Ovary (tissue), 7 donors: ENCODE measurements at regions not wholly inside any gene's neighbourhood (a gene's known extent, or its start where the extent isn't known, plus 50 kb on each side); places are given as distances from the start of the nearest gene placed in this dataset.

ENCODE experiments used
- DNase-seq, 5 donors: peaks; one replicate each; pipeline ENCODE4 v3.0.0-alpha.2; 2019 to 2020
- H3K27ac ChIP-seq, 2 donors: fragments of 200-600 bp; one replicate each; pipeline versions ENCODE4 v1.5.1 to v1.8.0; 2019 to 2022
- H3K27me3 ChIP-seq: fragments of 200-600 bp; one replicate; pipeline ENCODE4 v1.8.0; 2022
- H3K36me3 ChIP-seq: fragments of 200-600 bp; sonication (generic); one replicate; pipeline ENCODE4 v1.5.1; 2019
- H3K4me1 ChIP-seq: one replicate; pipeline ENCODE4 v1.8.1; 2013; ENCODE audit warnings: mild to moderate bottlenecking, moderate library complexity; ENCODE audit not compliant: insufficient read depth
- H3K4me3 ChIP-seq: fragments of 200-600 bp; sonication (generic); one replicate; pipeline ENCODE4 v1.5.1; 2017
- H3K9me3 ChIP-seq, 2 donors: fragments of 200-600 bp in 1 of 2; sonication (generic) in 1 of 2; one replicate each; pipeline versions ENCODE4 v1.5.1 to v1.8.1; 2013 to 2019; ENCODE audit warnings: mild to moderate bottlenecking in 1 of 2, moderate library complexity in 1 of 2
- EP300 ChIP-seq: sonication (generic); formaldehyde crosslinking; IDR thresholded peaks from one replicate; pipeline ENCODE4 v1.6.1; 2017; ENCODE audit warnings: antibody characterized with exemption
- POLR2A ChIP-seq: fragments of 450-650 bp; IDR thresholded peaks from one replicate; pipeline ENCODE4 v1.6.1; 2017; ENCODE audit warnings: antibody characterized with exemption, mild to moderate bottlenecking, moderate library complexity
- WGBS, 3 donors: extraction: QIAGEN DNeasy Blood & Tissue Kit in 1 of 3; methylation state at CpG; one replicate each; pipeline versions ENCODE4 v1.1.5 to v1.1.7; 2013 to 2017; 5-methylcytosine and 5-hydroxymethylcytosine counted together
- intact Hi-C, 4 donors: fragments of 100-400 bp; cut with DNase I; formaldehyde crosslinking; loops; one replicate each; pipeline versions ENCODE4 v1.11.0 to v1.15.1; 2022 to 2023
- TF ChIP-seq, protein P1 (sequence below), 3 donors: fragments of 450-650 bp in 2 of 3; fragments of 200-600 bp in 1 of 3; IDR thresholded peaks; one replicate each; pipeline versions ENCODE4 v1.5.1 to v1.8.0; 2016 to 2022; ENCODE audit warnings: antibody characterized with exemption in 3 of 3, mild to moderate bottlenecking in 1 of 3
- donor health status: DM: no; HTN: no; CAD: no; lungs with moderate emphysema.
- donor health status: DM: no; HTN: no; CAD: no.
- donor health status: Bipolar disorder and iron deficiency.
- donor health status: DM: no; HTN: no; CAD: no.
- donor health status: DM: yes; HTN: yes; CAD: no.

GRCh38 chr2:16085073-16085472 is 144.7 kb downstream of the MYCN start:
- no peak for TF ChIP-seq POLR2A
- 80 to 86% (median 84%) methylated on average over 5 of the region's 5 CpGs for WGBS, 3 donors
- H3K27me3 ChIP-seq = no peaks in the 10 kb centered on the region
- H3K27ac ChIP-seq = no peak overlapping the region
- H3K4me3 ChIP-seq = no peak overlapping the region
- intact Hi-C loops = no loop called here
- no peaks in the 10 kb centered on the region for H3K36me3 ChIP-seq
- H3K9me3 ChIP-seq = no peaks in the 10 kb centered on the region
- no peak for DNase-seq
- no peaks in the 10 kb centered on the region for H3K4me1 ChIP-seq

GRCh38 chr2:16084274-16084673 is 143.9 kb downstream of the MYCN start:
- no peaks in the 10 kb centered on the region for H3K27me3 ChIP-seq
- no peak for TF ChIP-seq EP300
- TF ChIP-seq, protein P1, sequence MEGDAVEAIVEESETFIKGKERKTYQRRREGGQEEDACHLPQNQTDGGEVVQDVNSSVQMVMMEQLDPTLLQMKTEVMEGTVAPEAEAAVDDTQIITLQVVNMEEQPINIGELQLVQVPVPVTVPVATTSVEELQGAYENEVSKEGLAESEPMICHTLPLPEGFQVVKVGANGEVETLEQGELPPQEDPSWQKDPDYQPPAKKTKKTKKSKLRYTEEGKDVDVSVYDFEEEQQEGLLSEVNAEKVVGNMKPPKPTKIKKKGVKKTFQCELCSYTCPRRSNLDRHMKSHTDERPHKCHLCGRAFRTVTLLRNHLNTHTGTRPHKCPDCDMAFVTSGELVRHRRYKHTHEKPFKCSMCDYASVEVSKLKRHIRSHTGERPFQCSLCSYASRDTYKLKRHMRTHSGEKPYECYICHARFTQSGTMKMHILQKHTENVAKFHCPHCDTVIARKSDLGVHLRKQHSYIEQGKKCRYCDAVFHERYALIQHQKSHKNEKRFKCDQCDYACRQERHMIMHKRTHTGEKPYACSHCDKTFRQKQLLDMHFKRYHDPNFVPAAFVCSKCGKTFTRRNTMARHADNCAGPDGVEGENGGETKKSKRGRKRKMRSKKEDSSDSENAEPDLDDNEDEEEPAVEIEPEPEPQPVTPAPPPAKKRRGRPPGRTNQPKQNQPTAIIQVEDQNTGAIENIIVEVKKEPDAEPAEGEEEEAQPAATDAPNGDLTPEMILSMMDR (IDR thresholded peaks at IDR 0.05) = no peak
- TF ChIP-seq POLR2A = no peak
- intact Hi-C loops = no loop called here
- no peak overlapping the region for H3K27ac ChIP-seq
- WGBS, 3 donors = 75 to 80% (median 75%) methylated on average over 8 of the region's 8 CpGs
- no peak for DNase-seq
- no peaks in the 10 kb centered on the region for H3K36me3 ChIP-seq
- H3K9me3 ChIP-seq = no peaks in the 10 kb centered on the region
- H3K4me1 ChIP-seq = no peaks in the 10 kb centered on the region
- no peak overlapping the region for H3K4me3 ChIP-seq

- no peak for DNase-seq
- no peaks in the 10 kb centered on the region for H3K36me3 ChIP-seq
- no peak for TF ChIP-seq POLR2A
- TF ChIP-seq EP300 = no peak
- TF ChIP-seq, protein P1 (IDR thresholded peaks at IDR 0.05) = no peak
- H3K4me3 ChIP-seq = no peak overlapping the region
- intact Hi-C loops = no loop called here
- H3K9me3 ChIP-seq = no peaks in the 10 kb centered on the region
- no peak overlapping the region for H3K27ac ChIP-seq
- H3K4me1 ChIP-seq = no peaks in the 10 kb centered on the region
- WGBS, 3 donors = 96 to 100% (median 98%) methylated on average over 1 of the region's 1 CpG
- H3K27me3 ChIP-seq = no peaks in the 10 kb centered on the region
Measured at GRCh38 chr2:16082276-16082675, 141.9 kb downstream of the MYCN start.

DNA sequence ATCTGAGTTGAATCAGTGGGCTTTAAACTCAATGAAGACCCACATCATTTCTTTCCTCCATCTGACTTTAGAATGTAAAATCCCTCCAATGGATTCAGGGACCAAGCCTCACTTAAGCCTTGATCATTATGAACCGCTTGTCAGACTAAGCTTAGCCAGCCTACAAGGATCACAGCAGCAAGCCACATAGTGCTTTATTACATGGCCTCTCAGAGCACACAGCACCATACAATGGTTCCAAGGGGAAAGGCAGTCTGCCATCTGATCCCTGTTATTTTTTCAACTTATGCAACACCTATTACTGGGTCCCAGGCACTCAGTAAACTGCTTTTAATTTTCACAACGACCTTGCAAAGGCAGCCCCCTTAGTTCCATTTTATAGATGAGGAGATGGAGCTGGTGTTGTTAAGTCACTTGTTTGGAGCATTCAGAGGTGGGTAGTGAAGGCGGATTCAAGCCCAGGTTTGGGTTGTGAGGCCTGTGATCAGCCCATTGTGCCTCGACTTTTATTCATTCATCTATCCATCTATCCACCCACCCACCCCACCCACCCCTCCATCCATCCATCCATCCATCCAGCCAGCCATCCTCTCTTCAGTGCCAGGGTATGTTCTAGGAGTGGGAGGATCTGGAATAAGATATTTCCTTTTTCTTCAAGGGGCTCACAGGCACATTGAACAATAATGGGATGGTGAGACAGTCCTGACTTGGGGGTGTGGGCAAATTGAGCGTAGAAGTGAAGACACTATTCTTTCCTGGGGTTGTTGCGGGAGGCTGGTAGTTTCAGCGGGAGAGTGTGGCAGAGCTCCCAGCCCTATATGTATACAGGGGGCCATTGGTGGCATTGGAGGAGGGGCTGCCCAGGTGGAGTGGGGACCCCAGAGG is 141.2 kb downstream of the MYCN start:
- H3K4me3 ChIP-seq = no peak overlapping the region
- intact Hi-C loops = no loop called here
- WGBS, 3 donors = 72 to 84% (median 82%) methylated on average over 7 of the region's 7 CpGs

More for the DNA sequence above, 141.2 kb downstream of the MYCN start:
- Histone ChIP-seq H3K9me3 (no peaks in the 10 kb centered on the region), H3K4me1 (no peaks in the 10 kb centered on the region), H3K27ac (no peak overlapping the region), H3K36me3 (no peaks in the 10 kb centered on the region), H3K27me3 (no peaks in the 10 kb centered on the region)
- no peak for DNase-seq
- TF ChIP-seq POLR2A (no peak), EP300 (no peak)
- TF ChIP-seq, protein P1 (IDR thresholded peaks at IDR 0.05) = no peak
